NOMO-1 treated with DMSO at 0.1 percent for 48 hours (cell line): ENCODE measurements at regions not wholly inside any gene's neighbourhood (a gene's known extent, or its start where the extent isn't known, plus 50 kb on each side); places are given as distances from the start of the nearest gene placed in this dataset.
A peak's percentile ranks its signal among the peaks of the same experiment; 100 is the strongest.
"Not testable (repeated sequence)": the region's sequence is repeated elsewhere in the genome, so short reads cannot be mapped to it uniquely, and the experiment has no call there.

ENCODE experiments used
- DNase-seq: peaks from one replicate; lab custom pipeline; 2025; ENCODE audit not compliant: unreplicated experiment; lab: John Stamatoyannopoulos, UW

DNA sequence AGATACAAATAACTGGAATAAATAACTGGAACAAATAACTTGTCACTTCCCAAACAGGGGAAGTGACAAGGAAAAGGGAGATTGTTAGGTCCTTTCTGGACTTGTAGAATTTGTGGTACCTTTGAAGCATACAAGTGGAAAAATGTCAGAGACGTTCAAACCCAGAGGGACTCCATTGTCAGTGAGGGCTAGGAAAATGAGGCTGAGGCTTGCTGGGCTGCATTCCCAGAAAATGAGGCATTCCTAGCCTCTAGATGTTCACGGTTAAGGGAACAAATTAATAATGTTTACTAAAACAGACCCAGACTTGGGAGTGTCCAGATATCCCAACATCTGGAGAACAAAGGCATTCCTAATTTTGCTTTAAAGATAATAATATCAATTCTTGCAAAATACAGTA is 1158.0 kb downstream of the PCDH9 start:
- not testable (repeated sequence) for DNase-seq

DNA sequence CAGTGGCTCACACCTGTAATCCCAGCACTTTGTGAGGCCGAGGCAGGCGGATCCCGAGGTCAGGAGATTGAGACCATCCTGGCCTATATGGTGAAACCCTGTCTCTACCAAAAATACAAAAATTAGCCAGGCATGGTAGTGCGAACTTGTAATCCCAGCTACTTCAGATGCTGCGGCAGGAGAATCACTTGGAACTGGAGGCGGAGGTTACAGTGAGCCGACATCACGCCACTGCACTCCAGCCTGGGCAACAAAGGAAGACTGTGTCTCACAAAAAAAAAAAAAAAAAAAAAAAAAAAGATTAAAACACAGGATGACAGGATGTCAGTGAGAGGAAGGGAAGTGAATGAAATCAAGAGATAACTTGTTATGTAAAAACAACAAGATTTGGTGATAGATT is 1158.5 kb downstream of the PCDH9 start:
- no peak for DNase-seq

DNA sequence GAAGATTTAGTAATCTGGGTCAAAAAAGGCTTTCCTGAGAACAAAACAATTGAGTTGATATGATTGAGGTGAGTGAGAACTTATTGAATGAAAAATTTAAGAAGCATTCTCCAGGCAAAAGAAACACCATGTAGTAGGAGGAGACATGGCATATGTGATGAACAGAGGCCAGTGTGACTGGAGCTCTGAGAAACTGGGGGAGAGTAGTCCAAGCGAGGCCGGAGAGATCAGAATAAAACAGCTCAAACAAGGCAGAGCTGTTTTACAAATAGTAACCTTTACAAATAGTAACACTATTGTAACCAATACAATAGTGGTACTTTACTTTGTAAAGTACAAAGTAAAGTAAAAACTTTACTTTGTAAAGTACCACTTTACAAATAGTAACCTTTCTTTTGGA is 1159.1 kb downstream of the PCDH9 start:
- DNase-seq = no peak

DNA sequence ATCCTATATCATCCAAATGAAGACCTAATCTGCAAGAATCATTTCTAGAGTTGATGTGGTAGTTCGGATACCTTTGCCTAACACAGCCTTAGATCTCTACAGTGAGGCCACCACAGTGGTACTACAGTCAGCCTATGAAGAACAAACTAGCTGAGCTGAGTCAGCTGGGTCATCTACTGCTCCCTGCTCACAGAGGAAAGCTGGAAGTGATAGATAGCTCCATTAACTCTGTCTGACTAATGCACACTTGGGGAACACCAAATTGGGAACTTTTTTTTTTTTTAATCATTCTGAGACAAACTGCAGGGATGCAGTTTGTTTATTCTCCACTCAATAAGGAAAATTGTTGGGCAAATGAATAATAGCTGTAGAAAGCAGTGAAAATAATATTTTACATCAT is 1160.6 kb downstream of the PCDH9 start:
- no peak for DNase-seq

DNA sequence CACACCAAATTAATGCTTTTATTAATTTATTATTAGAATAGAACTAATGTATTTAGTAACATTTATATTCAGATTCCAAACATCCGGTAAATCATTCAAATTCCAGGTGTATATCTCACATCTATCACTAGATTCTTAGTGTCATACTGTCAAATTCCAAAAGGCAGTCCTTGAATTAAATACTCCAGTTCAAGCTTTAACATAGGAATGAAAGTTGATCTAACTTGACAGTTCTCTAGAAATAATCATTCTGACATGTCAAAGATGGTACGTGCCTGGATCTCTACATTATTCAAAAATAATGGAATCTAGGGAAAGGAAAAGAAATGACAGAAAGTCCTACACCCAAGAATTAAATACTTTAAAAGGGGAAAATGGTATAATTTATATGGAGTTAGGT is 1161.5 kb downstream of the PCDH9 start:
- no peak for DNase-seq

DNA sequence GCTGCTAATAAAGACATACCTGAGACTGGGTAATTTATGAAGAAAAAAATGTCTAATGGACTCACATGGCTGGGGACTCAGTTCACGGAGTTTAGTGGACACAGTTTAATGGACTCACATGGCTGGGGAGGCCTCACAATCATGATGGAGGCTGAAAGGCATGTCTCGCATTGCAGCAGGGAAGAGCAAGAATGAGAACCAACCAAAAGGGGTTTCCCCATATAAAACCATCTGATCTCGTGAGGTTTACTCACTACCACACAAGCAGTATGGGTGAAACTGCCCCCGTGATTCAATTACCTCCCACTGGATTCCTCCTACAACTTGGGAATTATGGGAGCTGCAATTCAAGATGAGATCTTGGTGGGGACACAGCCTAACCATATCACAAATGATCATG is 1181.2 kb downstream of the PCDH9 start:
- no peak for DNase-seq

DNA sequence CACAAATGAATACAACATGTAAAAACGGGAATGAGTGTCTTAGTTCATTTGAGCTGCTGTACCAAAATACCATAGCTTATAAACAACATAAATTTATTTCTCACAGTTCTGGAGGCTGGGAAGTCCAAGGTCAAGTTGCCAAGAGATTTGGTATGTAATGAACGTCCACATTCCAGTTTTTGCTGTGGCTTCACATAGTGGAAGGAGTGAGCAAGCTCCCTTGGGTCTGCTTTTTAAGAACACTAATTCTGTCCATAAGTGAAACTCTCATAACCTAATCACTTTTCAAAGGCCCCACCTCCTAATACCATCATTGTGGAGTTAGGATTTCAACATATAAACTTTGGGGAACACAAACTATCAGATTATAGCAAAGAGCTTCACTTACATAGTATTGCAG is 1189.6 kb downstream of the PCDH9 start:
- DNase-seq = no peak

DNA sequence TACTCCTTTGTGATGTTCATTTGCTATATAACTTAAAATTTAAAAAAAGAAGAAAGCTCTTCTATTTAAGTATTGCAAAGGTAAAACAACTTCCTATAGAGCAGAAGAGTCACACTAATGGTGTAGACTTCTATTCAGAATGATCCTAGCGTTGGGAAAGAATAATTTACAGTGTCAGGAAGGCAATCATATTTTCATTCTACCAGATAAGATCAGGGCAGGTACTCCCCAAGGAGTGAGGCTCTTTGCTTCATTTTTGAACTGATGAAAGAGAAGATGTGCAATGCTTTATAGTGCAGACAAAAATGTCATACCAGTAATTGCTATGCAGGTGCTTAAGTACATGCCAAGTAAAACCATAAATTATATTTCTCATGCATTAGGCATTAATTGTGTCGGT is 1193.0 kb downstream of the PCDH9 start:
- no peak for DNase-seq

DNA sequence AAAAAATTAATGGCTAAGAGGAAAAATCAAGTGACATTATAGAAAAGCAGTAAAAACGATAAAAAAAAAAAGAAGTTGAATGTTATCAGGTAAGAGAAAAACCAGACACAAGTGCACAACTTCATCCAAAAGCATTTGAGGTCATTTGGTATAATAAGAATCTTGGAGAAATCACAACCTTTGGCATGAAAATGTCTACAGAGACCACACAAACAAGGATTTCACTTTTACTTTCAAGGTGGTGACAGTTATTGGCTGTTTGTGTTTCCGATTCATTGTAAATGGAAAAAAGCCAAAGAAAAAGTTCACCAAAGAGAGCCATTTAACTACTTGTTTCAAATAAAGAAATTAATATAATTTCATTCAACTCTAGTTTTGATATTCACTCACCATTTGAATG is 1193.5 kb downstream of the PCDH9 start:
- DNase-seq = no peak

DNA sequence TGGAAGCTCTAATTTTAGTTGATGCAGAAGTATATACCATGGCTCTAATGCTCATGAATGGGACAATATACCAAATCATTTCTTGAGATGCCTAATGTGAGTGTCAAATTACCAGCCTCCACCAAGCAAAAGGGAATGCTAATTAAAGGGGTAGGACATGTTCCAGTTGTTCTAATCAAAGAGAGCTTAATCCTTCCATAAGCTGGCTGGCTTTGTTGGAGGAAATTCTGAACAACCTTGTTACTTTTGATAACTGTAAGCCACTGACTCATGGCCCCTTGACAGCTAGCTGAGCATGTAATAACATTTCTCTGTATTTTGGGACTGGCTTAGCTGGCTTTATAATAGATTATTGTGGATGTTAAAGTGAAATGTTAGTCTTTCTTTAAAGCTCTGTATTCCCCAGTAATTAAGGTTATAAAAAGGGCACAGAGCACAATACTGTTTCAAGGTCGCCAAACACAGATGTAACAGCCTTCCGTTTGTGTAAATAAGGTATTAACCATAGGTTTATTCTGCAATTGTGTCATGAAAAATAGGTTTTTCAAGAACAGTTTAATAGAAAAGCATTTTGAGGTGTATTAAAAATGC is 1194.0 kb downstream of the PCDH9 start:
- no peak for DNase-seq

DNA sequence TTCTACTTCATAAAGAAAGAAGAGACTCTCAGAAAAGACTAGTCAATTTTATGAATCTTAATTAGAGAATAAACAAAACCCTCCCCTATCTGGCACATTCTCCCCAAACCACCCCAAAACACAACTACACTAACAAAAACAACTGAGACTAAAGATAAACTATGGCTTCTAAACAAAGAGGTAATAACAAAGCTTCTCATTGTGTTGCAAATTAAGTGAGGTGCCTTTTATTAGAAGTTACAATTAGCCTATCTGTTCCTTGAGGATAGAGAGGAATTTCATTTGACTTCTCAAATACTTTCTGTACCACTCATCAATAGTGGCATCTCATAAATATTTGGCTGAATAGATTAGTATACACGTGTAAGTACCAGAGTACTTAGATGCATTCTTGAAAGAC is 1196.2 kb downstream of the PCDH9 start:
- DNase-seq = no peak

DNA sequence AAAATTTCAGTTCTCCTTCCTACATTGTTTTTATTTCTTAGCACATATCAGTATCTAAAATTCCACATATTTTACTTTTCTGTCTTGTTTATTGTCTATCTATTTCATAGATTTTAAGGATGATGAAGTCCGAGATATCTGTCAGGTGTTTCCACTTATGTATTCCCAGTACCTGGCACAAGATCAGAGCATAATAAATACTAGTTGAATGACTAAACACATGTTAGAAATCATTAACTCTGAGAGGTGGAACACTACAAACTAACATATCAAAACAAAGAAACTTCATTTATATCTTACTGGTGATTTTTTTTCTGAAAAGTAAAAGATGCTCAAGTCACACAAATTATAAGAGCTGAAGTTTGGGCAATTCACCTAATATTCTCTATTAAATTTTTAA is 1208.3 kb downstream of the PCDH9 start:
- DNase-seq = no peak

DNA sequence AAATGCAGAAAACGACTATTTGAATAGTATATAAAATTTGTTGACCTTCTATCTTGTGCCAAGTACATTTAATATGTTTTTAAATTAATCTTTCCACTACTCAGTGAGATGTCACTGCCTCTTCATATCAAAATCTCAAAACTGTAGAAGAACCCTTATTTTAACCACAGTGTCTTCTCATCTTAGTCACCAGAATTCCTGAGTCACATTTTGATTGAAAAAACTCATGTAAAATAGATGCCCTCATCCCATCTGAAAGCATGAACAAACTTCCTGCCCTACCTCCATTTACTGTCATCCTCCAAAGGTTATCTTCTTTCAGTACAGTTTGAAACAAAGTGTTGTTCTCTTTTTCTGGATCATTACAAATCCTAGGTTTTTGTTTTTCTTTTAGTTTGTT is 1215.4 kb downstream of the PCDH9 start:
- no peak for DNase-seq

DNA sequence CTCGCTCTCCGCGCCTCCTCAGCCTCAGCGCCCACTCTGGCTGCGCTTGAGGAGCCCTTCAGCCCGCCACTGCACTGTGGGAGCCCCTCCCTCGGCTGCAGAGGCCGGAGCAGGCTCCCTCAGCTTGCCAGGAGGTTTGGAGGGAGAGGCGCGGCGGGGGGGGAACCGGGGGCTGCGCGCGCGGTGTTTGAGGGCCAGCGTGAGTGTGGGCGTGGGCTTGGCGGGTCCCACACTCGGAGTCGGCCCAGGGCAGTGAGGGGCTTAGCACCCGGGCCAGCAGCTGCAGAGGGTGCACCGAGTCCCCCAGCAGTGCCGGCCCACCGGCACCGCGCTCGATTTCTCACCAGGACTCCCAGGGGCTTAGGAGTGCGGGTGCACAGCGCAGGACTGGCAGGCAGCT is 1220.9 kb downstream of the PCDH9 start:
- DNase-seq = no peak

DNA sequence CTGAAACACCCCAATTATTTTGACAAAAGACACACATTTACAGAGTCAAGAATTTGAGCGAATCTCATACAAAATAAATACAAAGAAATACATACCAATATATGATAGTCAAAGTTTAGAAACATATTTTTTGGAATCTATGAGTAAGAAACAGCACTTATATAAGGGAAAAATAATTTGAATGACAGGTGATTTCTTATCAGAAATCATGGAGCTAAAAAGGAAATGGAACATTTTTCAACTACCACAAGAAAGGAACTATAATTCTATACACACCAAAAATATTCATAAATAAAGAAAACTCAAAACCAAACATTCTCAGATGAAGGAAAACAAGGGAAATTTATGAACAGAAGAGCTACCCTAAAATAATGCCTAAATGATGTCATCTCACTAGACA is 1226.6 kb downstream of the PCDH9 start:
- DNase-seq = no peak

DNA sequence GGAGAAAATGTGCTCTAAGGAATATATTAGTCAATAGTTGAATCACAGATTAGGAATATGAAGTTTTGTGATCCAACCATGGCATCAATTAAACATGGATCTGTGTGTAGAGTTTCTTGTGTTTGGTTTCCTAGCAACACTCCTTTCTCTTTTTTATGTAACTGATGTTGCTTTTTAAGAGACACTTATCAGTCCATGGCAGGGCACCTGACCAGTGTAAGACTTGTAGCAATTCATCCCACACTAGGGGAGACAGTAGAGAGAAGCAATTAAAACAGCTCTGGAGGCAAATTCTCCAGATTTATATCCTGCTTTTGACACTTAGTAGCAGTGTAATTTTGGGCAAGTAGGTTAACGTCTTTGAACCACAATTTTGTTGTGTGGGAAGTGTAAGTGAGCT is 1229.0 kb downstream of the PCDH9 start:
- DNase-seq = no peak

DNA sequence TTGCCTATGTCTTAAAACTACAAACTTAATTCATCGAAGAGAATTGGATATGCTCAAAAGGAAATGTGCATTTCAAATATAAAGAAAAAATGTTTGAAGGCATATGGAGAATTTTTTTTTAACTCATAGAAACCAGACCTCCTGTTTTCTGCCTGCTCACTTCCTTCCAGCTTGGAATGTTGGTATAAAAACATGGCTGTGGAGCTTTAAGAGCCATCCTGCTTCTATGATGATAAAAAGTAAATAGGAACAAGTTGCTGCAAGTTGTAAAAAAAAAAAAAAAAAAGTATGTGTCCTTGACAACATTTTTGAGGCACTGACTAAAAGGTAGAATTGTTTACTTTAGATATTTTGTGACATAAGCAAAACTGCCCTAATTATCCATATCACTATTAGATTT is 1230.7 kb downstream of the PCDH9 start:
- no peak for DNase-seq

DNA sequence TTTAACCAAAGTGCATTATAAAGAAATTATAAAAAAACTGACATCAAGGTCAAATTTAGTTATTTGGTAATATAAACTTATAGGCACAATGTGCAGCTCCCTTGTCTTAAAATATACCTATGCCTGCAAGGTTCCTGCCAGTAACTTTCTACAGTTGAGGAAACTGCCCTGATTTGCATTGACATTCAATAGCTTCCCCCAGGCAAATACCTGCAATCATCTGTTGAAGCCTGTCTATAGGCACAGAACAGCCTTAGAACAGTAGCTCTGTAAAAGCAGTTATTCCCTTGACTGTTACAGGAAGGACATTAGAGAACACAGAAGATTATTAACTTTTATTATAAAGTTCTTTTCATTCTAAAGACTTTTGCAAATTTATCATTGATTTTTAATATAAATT is 1239.5 kb downstream of the PCDH9 start:
- DNase-seq = no peak

DNA sequence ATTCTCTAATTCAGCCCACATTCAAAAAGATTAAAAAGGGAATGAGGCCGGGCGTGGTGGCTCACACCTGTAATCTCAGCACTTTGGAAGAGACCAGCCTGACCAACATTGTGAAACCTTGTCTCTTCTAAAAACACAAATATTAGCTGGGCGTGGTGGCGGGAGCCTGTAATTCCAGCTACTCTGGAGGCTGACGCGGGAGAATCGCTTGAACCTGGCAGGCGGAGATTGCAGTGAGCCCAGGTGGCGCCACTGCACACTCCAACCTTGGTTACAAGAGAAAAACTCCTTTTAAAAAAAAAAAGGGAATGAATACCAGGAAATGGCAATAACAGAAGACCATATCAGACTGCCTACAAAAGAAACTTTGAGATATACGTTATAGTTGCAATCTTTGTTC is 1244.5 kb downstream of the PCDH9 start:
- DNase-seq = no peak

DNA sequence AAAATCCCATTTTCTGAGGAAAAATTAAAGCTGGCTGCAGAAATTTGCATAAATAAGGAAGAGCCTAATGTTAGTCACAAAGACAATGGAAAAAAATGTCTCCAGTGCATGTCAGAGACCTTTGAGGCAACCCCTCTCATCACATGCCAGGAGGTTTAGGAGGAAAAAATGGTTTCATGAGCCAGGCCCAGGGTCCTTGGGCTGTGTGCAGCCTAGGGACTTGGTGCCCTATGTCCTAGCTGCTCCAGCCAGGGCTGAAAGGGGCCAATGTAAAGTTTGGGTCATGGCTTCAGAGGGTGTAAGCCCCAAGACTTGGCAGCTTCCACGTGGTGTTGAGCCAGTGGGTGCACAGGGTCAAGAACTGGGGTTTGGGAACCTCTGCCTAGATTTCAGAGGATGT is 1252.6 kb downstream of the PCDH9 start:
- no peak for DNase-seq

DNA sequence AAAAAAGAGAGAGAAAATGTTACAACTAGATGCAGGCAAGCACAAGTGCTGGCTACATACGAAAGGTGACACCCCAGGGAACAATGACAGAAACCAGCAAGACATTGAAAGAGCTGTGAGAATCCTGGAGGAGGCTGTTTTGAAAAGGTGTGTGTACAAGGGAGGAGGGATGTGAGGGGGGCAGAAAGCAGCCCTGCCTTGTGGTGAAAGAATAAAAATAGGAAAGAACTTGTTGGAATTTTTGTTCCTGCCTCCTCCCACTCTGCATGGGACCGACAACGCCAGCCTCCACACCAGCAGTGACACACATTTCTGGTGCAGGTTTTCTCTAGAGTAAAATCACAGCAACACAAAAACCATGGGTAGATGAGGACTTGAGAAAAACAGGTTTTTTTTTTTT is 1258.6 kb downstream of the PCDH9 start:
- no peak for DNase-seq

DNA sequence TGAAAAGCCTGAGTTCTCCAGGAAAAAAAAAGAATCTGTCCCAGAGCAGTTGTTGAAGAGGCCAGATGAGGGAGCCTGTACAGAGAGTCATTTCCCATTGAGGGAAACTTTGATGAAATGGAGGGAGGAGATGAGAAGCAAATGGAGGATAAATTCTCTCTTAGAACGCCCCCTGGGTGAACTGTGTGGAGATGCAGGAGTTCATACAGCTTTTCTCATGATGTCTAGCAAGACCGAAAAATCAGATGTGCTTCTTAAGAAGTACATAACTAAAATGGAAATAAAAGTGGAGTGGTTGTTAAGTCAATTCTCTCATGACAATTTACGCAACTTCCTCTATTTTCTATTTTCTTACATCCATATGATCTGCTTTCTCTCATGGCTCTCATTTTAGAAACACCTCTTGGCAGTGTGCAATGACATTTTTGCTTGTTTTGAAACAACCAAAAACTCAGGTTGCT is 1263.1 kb downstream of the PCDH9 start:
- peak; percentile 4 for DNase-seq

DNA sequence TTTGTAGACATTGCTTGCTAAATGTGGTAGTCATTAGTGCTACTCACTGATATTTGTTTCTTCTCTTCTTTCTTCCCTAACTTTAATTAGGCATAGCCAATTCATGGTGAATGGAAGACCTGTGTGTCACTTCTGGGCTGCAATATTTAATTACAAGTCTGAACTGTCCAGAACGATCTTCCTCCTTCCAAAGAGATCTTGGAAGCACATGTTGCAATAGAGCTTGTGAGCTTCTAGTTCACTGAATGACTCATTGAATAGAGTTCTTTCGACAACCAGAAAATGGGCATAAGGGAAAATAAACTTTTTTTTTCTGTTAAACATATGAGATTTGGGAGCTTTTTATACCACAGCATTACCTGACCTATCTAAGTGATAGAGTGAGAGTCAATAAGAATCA is 1264.6 kb downstream of the PCDH9 start:
- DNase-seq = no peak

DNA sequence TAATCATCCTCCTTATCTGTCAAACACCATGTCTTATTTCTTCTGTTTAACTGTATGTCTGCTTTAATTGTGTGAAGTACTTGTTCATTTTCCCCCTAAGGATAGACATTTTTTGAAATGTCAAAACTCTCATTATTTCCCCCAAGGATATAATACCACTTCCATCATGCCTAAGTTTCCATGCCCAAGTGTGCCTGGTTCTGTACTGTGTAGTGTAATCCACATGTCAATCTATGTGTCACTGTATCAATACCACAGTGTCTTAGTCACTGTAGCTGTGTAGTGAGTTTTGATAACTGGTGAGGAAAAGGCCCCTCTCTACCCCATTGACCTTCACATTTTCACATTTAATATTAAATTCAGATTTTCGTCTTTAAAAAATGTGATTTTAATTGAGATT is 1265.5 kb downstream of the PCDH9 start:
- DNase-seq = no peak
